ENCODE measurements at regions not wholly inside any gene's neighbourhood (a gene's known extent, or its start where the extent isn't known, plus 50 kb on each side); places are given as distances from the start of the nearest gene placed in this dataset.

GRCh38 chr4:156528216-156528615 is 443.4 kb downstream of the PDGFC start:
- no peaks in the 10 kb centered on the region for H3K9me3 ChIP-seq (ENCODE audit: control extremely low read depth in 1 of 3, control insufficient read depth in 2 of 3, insufficient read depth in 1 of 3, low read length in 2 of 3)
- Mint-ChIP-seq H3K27ac (no peak overlapping the region), H3K27me3 (no peaks in the 10 kb centered on the region), H3K4me1 (no peaks in the 10 kb centered on the region), H3K9me3 (ENCODE audit: insufficient read depth) (peaks cover 5% of the 10 kb centered on the region), H3K4me3 (no peak overlapping the region)
- DNase-seq (no peak), ATAC-seq (ENCODE audit: low read depth) (no peak)
- H4K20me1 ChIP-seq (ENCODE audit: control insufficient read depth, insufficient read depth, low read length, poor library complexity, severe bottlenecking), result no peaks in the 10 kb centered on the region
- intact Hi-C loops (cut with micrococcal nuclease), result no loop called here
- ChIA-PET CTCF (no interaction called here), POLR2A (no interaction called here)
- H3K36me3 ChIP-seq (replicated peaks in 1 of 2; ENCODE audit: control extremely low read depth in 1 of 2, control insufficient read depth in 1 of 2, extremely low read depth in 1 of 2, insufficient read depth in 2 of 2, low read length in 1 of 2), result no peaks in the 10 kb centered on the region
- no peak overlapping the region for H3K27ac ChIP-seq (ENCODE audit: low read length in 2 of 2)
- H3K4me1 ChIP-seq (ENCODE audit: control insufficient read depth in 2 of 2, insufficient read depth in 2 of 2, low read length in 2 of 2), result no peaks in the 10 kb centered on the region
- H3K9ac ChIP-seq (ENCODE audit: low read length), result no peak overlapping the region
- H2AFZ ChIP-seq (ENCODE audit: insufficient read depth, low read depth, low read length, poor library complexity, severe bottlenecking), result no peak overlapping the region
- no peaks in the 10 kb centered on the region for H3K79me2 ChIP-seq (ENCODE audit: control insufficient read depth, insufficient read depth, low read length)
- no peaks in the 10 kb centered on the region for H3K27me3 ChIP-seq (replicated peaks in 1 of 4; ENCODE audit: control extremely low read depth in 1 of 4, control insufficient read depth in 3 of 4, insufficient read depth in 4 of 4, low read length in 3 of 4)
- H3K4me3 ChIP-seq (ENCODE audit: control extremely low read depth in 1 of 5, extremely low read depth in 1 of 5, insufficient read depth in 1 of 5, low read depth in 2 of 5, low read length in 4 of 5), result no peak overlapping the region
- no peak overlapping the region for H3K4me2 ChIP-seq (replicated peaks; ENCODE audit: low read depth, low read length, poor library complexity, severe bottlenecking)
- TF ChIP-seq CTCF (IDR thresholded peaks at IDR 0.05) (no peak), EZH2 (IDR thresholded peaks at IDR 0.05; ENCODE audit: borderline replicate concordance, insufficient read depth, low read depth, low read length, poor library complexity, severe bottlenecking) (no peak)
- no CpG with 5 or more reads among the region's 3 CpGs for WGBS (ENCODE audit: insufficient coverage)

- no peak overlapping the region for H2AFZ ChIP-seq (ENCODE audit: insufficient read depth, low read depth, low read length, poor library complexity, severe bottlenecking)
- H3K9ac ChIP-seq (ENCODE audit: low read length), result no peak overlapping the region
- no peak for ATAC-seq (ENCODE audit: low read depth)
- no peak overlapping the region for H3K4me3 ChIP-seq (ENCODE audit: control extremely low read depth in 1 of 5, extremely low read depth in 1 of 5, insufficient read depth in 1 of 5, low read depth in 2 of 5, low read length in 4 of 5)
- Mint-ChIP-seq H3K27me3 (no peaks in the 10 kb centered on the region), H3K4me1 (no peaks in the 10 kb centered on the region), H3K4me3 (no peak overlapping the region), H3K27ac (no peak overlapping the region), H3K9me3 (ENCODE audit: insufficient read depth) (peaks cover 7% of the 10 kb centered on the region)
- no peaks in the 10 kb centered on the region for H3K9me3 ChIP-seq (ENCODE audit: control extremely low read depth in 1 of 3, control insufficient read depth in 2 of 3, insufficient read depth in 1 of 3, low read length in 2 of 3)
- TF ChIP-seq CTCF (IDR thresholded peaks at IDR 0.05) (no peak), EZH2 (IDR thresholded peaks at IDR 0.05; ENCODE audit: borderline replicate concordance, insufficient read depth, low read depth, low read length, poor library complexity, severe bottlenecking) (no peak)
- H3K36me3 ChIP-seq (replicated peaks in 1 of 2; ENCODE audit: control extremely low read depth in 1 of 2, control insufficient read depth in 1 of 2, extremely low read depth in 1 of 2, insufficient read depth in 2 of 2, low read length in 1 of 2), result no peaks in the 10 kb centered on the region
- no peak overlapping the region for H3K4me2 ChIP-seq (replicated peaks; ENCODE audit: low read depth, low read length, poor library complexity, severe bottlenecking)
- no peaks in the 10 kb centered on the region for H3K79me2 ChIP-seq (ENCODE audit: control insufficient read depth, insufficient read depth, low read length)
- no peaks in the 10 kb centered on the region for H3K4me1 ChIP-seq (ENCODE audit: control insufficient read depth in 2 of 2, insufficient read depth in 2 of 2, low read length in 2 of 2)
- H4K20me1 ChIP-seq (ENCODE audit: control insufficient read depth, insufficient read depth, low read length, poor library complexity, severe bottlenecking), result no peaks in the 10 kb centered on the region
- WGBS (ENCODE audit: insufficient coverage), result no CpG with 5 or more reads among the region's 2 CpGs
- no peaks in the 10 kb centered on the region for H3K27me3 ChIP-seq (replicated peaks in 1 of 4; ENCODE audit: control extremely low read depth in 1 of 4, control insufficient read depth in 3 of 4, insufficient read depth in 4 of 4, low read length in 3 of 4)
- H3K27ac ChIP-seq (ENCODE audit: low read length in 2 of 2), result no peak overlapping the region
- intact Hi-C loops (cut with micrococcal nuclease), result no loop called here
- POLR2A ChIA-PET, result no interaction called here
- CTCF ChIA-PET, result no interaction called here
- DNase-seq, result no peak
Observed at GRCh38 chr4:156527237-156527993, 444.2 kb downstream of the PDGFC start.

All from B cell (primary cell).